ENCODE measurements at regions not wholly inside any gene's neighbourhood (a gene's known extent, or its start where the extent isn't known, plus 50 kb on each side); places are given as distances from the start of the nearest gene placed in this dataset.

DNA sequence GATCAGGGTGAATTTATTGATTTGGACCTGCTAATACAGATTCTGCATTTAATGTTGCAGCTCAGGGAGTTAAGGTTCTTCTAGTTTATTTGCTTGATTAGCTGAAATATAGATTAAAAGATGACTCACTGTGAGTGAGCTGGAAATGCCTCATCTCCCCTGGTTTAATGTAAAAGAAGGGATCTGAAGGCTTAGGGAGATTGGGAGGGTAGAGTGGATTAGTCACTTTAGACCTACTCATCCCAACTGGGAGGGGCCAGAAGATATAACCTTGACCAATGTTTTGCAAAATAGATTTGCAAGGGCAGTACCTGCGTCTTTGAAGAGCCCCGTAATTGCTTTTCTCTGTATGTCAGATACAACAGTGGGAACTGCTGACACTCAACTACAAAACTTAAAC lies 922.8 kb upstream of the ADGRL4 start:
- TF ChIP-seq ZNF274 (IDR thresholded peaks at IDR 0.05; ENCODE audit: low read depth, low read length) (no peak), SUZ12 (IDR thresholded peaks at IDR 0.05; ENCODE audit: extremely low read depth, insufficient read depth, insufficient read length) (no peak), YY1 (IDR thresholded peaks at IDR 0.05; ENCODE audit: insufficient read depth, insufficient read length) (no peak)
